Hematopoietic multipotent progenitor cell treated with erythropoietin and hydrocortisone succinate and interleukin-3 and kit ligand, for 6 days (in vitro differentiated cells): ENCODE measurements at regions not wholly inside any gene's neighbourhood (a gene's known extent, or its start where the extent isn't known, plus 50 kb on each side); places are given as distances from the start of the nearest gene placed in this dataset.

Source experiments
- DNase-seq: peaks from one replicate; pipeline ENCODE4 v3.0.0-alpha.2; 2015

DNA sequence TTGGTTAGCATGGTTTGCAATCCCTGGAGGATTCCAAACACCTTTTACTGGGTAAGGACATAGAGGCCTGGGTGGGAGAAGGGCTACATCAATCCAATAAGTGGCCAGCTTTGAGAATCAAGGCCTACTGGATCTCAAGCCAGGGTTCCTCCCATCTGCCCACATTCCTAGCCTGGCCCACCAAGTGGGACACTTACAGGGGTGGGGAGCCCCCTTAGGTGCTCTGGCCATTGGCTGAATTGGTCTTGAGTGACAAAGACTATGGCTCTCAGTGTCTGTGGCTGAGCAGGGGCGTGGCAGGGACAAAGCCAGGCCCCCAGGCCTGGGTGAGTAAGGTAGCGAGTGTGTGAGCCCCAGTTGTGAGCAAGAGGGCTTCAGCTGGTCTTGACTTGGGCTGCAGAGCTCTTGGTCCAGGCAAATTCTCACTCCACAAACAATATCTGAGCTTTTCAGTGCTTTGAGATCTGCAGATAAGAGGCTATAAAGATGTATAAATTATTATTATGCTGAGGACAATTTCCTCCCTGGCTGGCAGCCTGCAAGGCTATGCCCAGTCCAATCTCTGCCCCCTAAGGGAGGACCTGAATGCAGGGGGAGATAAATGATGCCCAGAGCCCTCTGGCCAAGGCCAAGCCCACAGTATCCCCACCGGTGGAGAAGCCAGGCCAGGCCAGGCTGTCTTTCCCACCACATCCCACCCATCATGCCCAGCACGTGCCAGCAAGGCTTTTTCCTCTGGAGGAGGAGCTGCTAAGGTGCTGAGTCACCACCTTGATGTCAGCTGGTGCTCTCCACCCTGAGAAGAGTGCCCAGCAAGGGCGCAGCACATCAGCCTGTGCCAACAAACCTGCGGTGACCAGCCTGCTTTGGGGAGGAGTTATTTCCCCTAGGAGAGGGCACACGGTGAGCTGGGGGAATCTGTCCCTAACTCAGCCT lies 80.7 kb upstream of the DUSP5 start:
- DNase-seq = peak; percentile 33

GRCh38 chr10:110418218-110418617 lies 79.5 kb upstream of the DUSP5 start:
- DNase-seq = no peak

DNA sequence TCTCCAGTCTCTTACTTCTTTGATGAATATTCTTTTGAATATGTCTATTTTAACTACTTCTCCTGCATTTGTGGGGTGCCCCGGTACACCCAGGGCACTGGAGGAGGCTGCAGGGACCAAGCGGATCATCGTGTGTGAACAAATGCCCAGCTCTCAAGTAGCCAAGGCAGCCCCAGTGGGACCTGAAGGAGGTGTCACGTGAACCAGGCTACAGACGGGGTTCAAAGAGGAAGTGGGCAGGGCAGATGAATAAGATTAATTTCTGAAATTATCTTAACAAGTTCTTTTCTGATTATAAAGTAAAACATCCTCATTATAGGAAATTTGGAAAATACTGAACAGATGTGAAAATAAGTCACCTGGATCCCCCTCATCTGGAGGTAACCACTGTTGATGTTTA lies 78.4 kb upstream of the DUSP5 start:
- peak; percentile 42 for DNase-seq

DNA sequence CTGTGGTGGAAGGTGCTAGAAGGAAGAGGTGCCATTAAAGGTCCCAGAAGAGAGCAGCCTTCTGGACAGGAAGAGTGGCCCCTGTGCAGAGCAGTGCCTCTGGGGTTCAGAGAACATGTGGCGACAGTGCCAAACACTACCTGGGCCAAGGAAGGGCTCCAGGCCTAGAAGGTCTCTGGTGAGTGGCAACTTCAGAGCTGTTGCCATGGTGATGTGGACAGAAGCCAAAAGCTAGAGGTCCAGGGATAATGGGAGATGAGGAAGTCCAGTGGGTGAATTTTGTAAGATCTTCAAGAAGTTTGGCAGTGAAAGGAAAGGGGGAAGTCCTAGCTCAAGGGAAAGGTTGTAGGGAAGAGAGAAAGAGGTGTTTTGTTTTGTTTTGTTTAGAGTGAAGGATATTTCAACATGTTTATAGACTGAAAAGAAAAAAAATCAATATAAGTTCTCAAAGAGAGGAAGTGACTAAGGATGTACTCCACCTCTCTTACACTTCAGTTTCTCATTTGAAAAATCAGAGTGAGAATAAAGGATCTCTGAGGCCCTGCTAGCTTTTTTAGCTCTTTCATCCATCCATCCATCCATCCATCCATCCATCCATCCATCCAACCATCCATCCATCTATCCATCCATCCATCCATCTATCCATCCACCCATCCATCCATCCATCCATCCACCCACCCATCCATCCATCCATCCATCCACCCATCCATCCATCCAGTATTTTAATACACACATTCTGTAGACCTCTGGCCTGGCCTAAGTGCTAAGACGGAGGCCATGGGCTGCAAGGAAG lies 77.1 kb upstream of the DUSP5 start:
- no peak for DNase-seq

GRCh38 chr10:110421512-110422138 lies 76.1 kb upstream of the DUSP5 start:
- DNase-seq = no peak

GRCh38 chr10:110422548-110422947 lies 75.2 kb upstream of the DUSP5 start:
- no peak for DNase-seq

DNA sequence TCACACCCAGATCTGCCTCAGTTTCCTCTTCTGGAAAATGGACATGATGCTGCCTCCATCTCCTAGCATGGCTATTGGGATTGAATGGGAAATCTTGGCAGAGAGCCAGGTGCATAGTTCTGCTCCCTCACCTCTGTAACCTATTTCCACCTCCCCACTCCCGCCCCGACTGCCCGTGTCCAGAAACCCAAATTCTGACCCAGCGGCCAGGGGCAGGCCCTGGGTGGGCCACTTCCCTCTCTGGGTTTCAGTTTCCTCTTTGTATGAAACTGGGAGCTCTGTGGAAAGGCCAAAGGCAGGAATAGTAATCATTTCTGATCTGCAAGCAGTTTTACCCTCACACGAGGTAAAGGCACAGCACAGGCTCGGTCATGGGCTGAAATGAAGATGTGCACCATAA lies 74.1 kb upstream of the DUSP5 start:
- no peak for DNase-seq

GRCh38 chr10:110425684-110426293 lies 71.9 kb upstream of the DUSP5 start:
- DNase-seq = peak; percentile 73

- DNase-seq = peak; percentile 22
Observed at GRCh38 chr10:110426294-110427181, 71.2 kb upstream of the DUSP5 start.

- DNase-seq = no peak
Observed at GRCh38 chr10:110429301-110429700, 68.4 kb upstream of the DUSP5 start.

DNA sequence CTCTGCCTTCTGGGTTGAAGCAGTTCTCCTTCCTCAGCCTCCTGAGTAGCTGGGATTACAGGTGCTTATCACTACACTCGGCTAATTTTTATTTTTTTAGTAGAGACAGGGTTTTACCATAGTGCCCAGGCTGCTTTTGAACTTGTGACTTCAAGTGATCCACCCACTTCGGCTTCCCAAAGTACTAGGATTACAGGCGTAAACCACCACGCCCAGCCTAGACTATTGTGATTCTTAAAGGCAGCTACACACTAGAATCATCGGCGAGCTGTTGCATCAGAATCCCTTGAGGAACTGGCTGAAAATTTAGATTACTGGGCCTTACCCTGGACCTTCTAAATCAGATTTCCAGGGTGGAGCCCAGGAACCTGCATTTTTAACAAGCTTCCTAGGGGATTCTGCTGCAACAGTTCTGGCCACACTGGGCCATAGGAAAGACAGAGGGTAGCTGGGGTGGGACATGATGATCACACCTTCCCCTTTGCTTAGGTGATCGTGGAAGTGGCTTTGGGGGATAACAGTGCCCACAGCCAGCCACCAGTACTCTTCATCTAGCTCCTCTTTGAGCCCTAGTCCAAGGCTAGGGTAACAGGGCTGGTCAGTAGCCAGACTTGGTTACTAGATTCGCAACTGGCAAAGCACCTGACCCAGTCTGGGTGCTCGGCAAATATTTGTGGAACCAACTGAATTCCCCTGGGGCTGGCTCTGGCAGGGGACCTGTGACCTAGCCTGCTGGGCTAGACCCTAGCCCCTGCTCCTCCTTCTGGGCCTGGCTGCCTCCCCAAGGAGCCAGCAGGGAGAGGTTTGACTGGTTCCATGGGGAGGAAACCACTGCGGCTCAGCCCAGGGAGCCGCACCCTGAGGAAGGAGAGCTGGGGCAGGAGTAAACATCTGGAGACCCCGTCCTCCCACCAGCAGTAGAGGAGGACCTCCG lies 67.1 kb upstream of the DUSP5 start:
- DNase-seq = no peak

DNA sequence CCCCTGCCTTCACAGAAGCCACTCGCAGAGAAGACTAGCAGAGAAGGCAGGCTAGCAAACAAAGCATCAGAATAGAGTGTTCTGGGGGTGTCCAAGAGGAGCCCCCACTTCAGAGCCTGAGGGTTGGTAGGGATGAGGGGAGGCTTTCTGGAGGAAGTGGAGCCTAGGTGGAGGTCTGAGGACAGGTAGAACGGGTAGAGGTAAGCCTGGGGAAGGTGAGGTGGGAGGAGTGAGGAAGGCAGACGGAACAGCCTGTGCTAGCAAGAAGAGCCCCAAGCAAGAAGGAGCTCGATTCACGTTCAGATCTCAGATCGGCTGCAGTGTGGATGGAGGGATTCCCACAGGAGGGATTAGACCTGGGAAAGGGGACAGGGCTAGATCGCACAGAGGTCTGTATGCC lies 66.0 kb upstream of the DUSP5 start:
- DNase-seq = no peak

DNA sequence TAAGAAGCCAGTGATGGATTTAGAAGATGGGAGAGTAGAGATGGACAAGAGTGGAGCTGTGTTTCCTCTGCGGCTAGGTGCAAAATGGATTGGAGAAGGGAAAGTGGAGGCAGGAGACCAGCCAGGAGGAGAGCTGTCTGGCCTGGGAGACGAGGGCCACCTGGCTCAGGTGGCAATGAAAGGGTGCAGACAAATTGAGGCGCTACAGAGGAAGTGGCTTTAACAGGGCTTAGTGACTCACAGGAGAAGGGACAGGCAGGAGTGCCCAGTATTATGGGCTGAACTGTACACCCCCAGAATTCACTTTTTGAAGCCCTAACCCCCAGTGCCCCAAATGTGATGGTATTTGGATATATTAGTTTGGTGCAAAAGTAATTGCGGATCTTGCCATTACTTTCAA lies 65.6 kb upstream of the DUSP5 start:
- no peak for DNase-seq

GRCh38 chr10:110432814-110433565 lies 64.7 kb upstream of the DUSP5 start:
- no peak for DNase-seq

- no peak for DNase-seq
Observed at GRCh38 chr10:110433740-110434139, 64.0 kb upstream of the DUSP5 start.

DNA sequence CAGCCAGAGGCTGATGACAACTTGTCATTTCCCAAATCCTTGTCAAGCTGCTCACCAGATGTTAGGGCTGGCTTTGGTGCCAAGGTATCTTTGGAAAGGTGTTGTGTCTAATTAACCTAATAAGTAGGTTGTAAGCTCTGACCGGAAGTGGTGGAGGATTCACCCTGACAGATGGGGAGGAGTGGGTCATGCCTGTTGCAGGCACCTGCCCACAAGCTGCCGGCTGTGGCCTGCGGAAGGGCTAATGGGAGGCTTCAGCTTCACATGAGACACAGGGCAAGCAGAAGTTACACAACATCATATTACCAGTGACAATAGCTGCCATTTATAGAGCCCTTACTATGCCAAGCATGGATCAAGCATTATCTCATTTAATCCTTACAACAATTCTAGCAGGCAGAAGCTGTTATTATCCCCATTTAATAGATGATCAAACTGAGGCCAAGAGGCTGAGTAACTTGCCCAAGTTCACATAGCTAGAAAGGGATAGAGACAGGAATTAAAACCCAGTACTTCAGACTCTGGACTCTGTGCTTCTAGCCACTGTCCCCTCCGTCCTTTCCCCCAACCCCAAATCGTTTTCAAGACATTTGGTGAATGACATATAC lies 63.1 kb upstream of the DUSP5 start:
- DNase-seq = no peak

- DNase-seq = no peak
Observed at GRCh38 chr10:110436554-110437350, 61.0 kb upstream of the DUSP5 start.

GRCh38 chr10:110437351-110437605 lies 60.4 kb upstream of the DUSP5 start:
- no peak for DNase-seq

DNA sequence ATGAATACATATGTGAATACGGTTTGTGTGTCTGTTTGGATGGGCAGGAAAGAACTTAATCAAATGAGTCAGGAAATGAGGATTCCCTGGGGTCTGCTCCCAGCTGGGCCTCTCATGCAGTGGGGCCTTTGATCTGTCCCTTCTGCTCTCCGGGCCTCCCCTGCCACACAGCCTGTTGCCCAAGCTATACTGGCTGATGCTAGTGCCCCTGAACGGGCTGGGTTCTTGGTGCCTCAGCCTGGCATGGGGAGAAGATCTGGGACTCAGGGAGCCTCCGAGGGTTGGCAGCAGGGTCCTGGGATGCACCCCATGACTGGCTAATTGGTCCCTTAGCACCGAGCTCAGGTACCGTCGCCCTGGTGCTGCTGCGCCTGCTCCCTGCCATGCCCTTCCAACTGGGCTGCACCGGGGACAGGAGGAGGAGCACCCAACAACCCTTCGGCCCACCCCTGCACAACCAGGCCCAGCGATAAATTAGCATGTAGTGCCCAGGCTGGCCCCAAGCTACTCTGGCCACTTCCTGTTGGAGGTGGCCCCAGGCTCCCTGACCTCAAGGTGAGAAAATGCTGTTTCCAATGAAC lies 59.9 kb upstream of the DUSP5 start:
- no peak for DNase-seq
